ENCODE measurements at regions not wholly inside any gene's neighbourhood (a gene's known extent, or its start where the extent isn't known, plus 50 kb on each side); places are given as distances from the start of the nearest gene placed in this dataset.

DNA sequence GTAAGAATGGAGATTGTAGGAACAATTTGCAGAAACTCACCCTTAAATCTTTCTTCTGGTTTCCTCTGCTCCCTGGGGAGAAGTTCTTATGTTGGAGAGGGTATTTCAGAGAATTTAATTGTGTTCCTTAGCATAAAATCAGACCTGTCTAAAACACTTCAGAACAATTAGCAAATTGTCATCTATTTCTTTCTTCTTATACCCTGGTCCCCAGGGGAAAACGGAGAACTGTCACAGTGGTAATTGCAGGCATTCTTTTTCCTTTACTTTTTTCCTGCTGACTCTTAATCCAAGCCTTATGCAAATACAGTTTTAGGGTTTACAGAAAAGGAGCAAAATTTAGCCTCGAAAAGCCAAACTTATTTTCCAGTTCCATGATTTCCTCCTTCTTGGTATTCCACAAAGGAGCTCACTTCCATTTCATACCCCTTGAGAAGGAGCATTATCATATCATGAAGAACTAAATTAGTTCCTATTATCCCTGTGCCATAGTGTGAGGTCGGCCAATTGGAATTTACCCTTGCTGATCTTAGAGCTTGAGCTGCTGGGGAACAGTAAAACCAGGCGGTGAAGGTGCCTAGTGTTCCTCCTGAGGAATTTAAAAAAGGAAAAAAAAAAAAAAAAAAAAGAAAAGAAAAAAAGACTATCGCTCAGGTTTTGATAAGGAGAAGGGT lies 173.8 kb downstream of the IL15 start:
- TF ChIP-seq, protein P1, sequence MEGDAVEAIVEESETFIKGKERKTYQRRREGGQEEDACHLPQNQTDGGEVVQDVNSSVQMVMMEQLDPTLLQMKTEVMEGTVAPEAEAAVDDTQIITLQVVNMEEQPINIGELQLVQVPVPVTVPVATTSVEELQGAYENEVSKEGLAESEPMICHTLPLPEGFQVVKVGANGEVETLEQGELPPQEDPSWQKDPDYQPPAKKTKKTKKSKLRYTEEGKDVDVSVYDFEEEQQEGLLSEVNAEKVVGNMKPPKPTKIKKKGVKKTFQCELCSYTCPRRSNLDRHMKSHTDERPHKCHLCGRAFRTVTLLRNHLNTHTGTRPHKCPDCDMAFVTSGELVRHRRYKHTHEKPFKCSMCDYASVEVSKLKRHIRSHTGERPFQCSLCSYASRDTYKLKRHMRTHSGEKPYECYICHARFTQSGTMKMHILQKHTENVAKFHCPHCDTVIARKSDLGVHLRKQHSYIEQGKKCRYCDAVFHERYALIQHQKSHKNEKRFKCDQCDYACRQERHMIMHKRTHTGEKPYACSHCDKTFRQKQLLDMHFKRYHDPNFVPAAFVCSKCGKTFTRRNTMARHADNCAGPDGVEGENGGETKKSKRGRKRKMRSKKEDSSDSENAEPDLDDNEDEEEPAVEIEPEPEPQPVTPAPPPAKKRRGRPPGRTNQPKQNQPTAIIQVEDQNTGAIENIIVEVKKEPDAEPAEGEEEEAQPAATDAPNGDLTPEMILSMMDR (IDR thresholded peaks at IDR 0.05): no peak
- H3K27ac ChIP-seq (ENCODE audit: low read depth in 1 of 2, low read length in 2 of 2): no peak overlapping the region
- Mint-ChIP-seq H3K27me3 (ENCODE audit: low read depth in 3 of 3) (no peaks in the 10 kb centered on the region), H3K36me3 (no peaks in the 10 kb centered on the region), H3K9me3 (peaks cover 0 to 7% (median 0%) of the 10 kb centered on the region in 7 donors), H3K27ac (no peak overlapping the region), H3K4me3 (no peak overlapping the region), H3K4me1 (no peaks in the 10 kb centered on the region)
- no peak overlapping the region for H3K9ac ChIP-seq (ENCODE audit: insufficient read depth, low read length, poor library complexity, severe bottlenecking)
- no peaks in the 10 kb centered on the region for H4K20me1 ChIP-seq (ENCODE audit: insufficient read depth, low read length)
- H2AFZ ChIP-seq (ENCODE audit: insufficient read depth, low read depth, low read length, poor library complexity, severe bottlenecking): no peak overlapping the region
- H3K27me3 ChIP-seq (ENCODE audit: control insufficient read depth in 2 of 2, insufficient read depth in 2 of 2, low read length in 2 of 2): no peaks in the 10 kb centered on the region
- no peaks in the 10 kb centered on the region for H3K36me3 ChIP-seq (replicated peaks in 1 of 2; ENCODE audit: control insufficient read depth in 1 of 2, insufficient read depth in 2 of 2, low read length in 2 of 2)
- intact Hi-C loops (cut with micrococcal nuclease): no loop called here
- H3K4me1 ChIP-seq (ENCODE audit: control insufficient read depth in 1 of 2, insufficient read depth in 2 of 2, low read length in 2 of 2): no peaks in the 10 kb centered on the region
- H3K9me3 ChIP-seq (replicated peaks in 1 of 2; ENCODE audit: control insufficient read depth in 1 of 2, insufficient read depth in 1 of 2, low read length in 2 of 2): no peaks in the 10 kb centered on the region
- H3K79me2 ChIP-seq (ENCODE audit: insufficient read depth, low read length): no peaks in the 10 kb centered on the region
- no CpG with 5 or more reads among the region's 5 CpGs for WGBS (ENCODE audit: insufficient coverage)
- H3K4me3 ChIP-seq (replicated peaks in 1 of 3; ENCODE audit: low read depth in 2 of 3, low read length in 3 of 3): no peak overlapping the region
- no peak overlapping the region for H3K4me2 ChIP-seq (replicated peaks; ENCODE audit: extremely low read depth, low read length, poor library complexity, severe bottlenecking)
- DNase-seq: no peak

DNA sequence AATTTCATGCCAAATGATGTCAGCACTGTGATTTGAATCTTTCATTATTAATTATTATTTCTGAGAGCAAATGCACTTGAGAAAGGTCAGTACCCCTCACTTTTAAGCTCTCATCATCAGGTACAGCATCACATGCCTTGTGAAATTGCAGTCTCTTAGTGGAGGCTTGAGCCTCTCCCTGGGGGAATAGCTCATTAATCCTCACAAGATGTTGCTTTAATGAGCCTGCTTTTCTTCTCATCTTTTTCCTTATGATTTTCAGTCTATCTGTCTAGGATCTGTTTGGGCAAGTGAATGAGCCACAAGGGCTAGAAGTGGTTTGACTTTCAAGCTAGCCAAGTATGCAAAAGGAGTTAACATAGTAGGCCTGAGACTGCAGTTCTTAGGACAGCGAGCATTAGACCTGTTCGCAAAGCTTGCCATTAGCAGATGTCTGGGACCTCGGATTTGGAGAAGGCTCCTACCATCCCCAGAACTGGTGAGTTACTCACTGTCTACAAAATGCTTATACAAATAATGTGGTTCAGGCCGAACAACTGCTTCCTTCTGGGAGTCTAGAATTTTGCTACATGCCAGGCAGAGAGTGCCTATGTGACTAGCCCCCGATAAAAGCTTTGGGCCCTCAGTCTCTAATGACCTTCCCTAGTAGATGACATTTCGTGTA lies 174.5 kb downstream of the IL15 start:
- Mint-ChIP-seq H3K9me3 (peaks cover 0 to 7% (median under 1%) of the 10 kb centered on the region in 7 donors), H3K27ac (no peak overlapping the region), H3K36me3 (no peaks in the 10 kb centered on the region), H3K4me1 (no peaks in the 10 kb centered on the region), H3K4me3 (no peak overlapping the region), H3K27me3 (ENCODE audit: low read depth in 3 of 3) (no peaks in the 10 kb centered on the region)
- H3K4me3 ChIP-seq (replicated peaks in 1 of 3; ENCODE audit: low read depth in 2 of 3, low read length in 3 of 3): no peak overlapping the region
- H3K4me2 ChIP-seq (replicated peaks; ENCODE audit: extremely low read depth, low read length, poor library complexity, severe bottlenecking): no peak overlapping the region
- WGBS (ENCODE audit: insufficient coverage): 96% methylated on average over 4 of the region's 6 CpGs
- no peaks in the 10 kb centered on the region for H4K20me1 ChIP-seq (ENCODE audit: insufficient read depth, low read length)
- intact Hi-C loops (cut with micrococcal nuclease): no loop called here
- peaks cover 0 to 6% of the 10 kb centered on the region in 2 donors for H3K9me3 ChIP-seq (replicated peaks in 1 of 2; ENCODE audit: control insufficient read depth in 1 of 2, insufficient read depth in 1 of 2, low read length in 2 of 2)
- H3K9ac ChIP-seq (ENCODE audit: insufficient read depth, low read length, poor library complexity, severe bottlenecking): no peak overlapping the region
- H3K4me1 ChIP-seq (ENCODE audit: control insufficient read depth in 1 of 2, insufficient read depth in 2 of 2, low read length in 2 of 2): no peaks in the 10 kb centered on the region
- H3K27me3 ChIP-seq (ENCODE audit: control insufficient read depth in 2 of 2, insufficient read depth in 2 of 2, low read length in 2 of 2): no peaks in the 10 kb centered on the region
- H3K79me2 ChIP-seq (ENCODE audit: insufficient read depth, low read length): no peaks in the 10 kb centered on the region
- TF ChIP-seq, protein P1 (IDR thresholded peaks at IDR 0.05): no peak
- H2AFZ ChIP-seq (ENCODE audit: insufficient read depth, low read depth, low read length, poor library complexity, severe bottlenecking): no peak overlapping the region
- no peak for DNase-seq
- no peaks in the 10 kb centered on the region for H3K36me3 ChIP-seq (replicated peaks in 1 of 2; ENCODE audit: control insufficient read depth in 1 of 2, insufficient read depth in 2 of 2, low read length in 2 of 2)
- H3K27ac ChIP-seq (ENCODE audit: low read depth in 1 of 2, low read length in 2 of 2): no peak overlapping the region
